Activated CD8-positive, alpha-beta memory T cell treated with anti-CD3 and anti-CD28 coated beads, Interleukin-2, amount 50 U/mL, for 24 hours (primary cell): ENCODE measurements at regions not wholly inside any gene's neighbourhood (a gene's known extent, or its start where the extent isn't known, plus 50 kb on each side); places are given as distances from the start of the nearest gene placed in this dataset.

Experiments used
- DNase-seq: peaks from one replicate; pipeline ENCODE4 v3.0.0-alpha.2; 2020; ENCODE audit errors: extremely low read depth

- DNase-seq = no peak
Observed at GRCh38 chr13:40452038-40452666, 214.3 kb downstream of the FOXO1 start.

- DNase-seq = no peak
Observed at GRCh38 chr13:40452741-40453334, 213.6 kb downstream of the FOXO1 start.

GRCh38 chr13:40453351-40454021 lies 213.0 kb downstream of the FOXO1 start:
- no peak for DNase-seq

GRCh38 chr13:40456397-40456953 lies 210.0 kb downstream of the FOXO1 start:
- no peak for DNase-seq

GRCh38 chr13:40456979-40457553 lies 209.4 kb downstream of the FOXO1 start:
- DNase-seq = no peak

GRCh38 chr13:40457929-40458719 lies 208.3 kb downstream of the FOXO1 start:
- no peak for DNase-seq

GRCh38 chr13:40458720-40458990 lies 207.8 kb downstream of the FOXO1 start:
- no peak for DNase-seq

GRCh38 chr13:40460116-40460515 lies 206.3 kb downstream of the FOXO1 start:
- DNase-seq = no peak

- no peak for DNase-seq
Observed at GRCh38 chr13:40464337-40465014, 202.0 kb downstream of the FOXO1 start.

- no peak for DNase-seq
Observed at GRCh38 chr13:40465015-40465390, 201.4 kb downstream of the FOXO1 start.

GRCh38 chr13:40466272-40466671 lies 200.2 kb downstream of the FOXO1 start:
- DNase-seq = no peak

GRCh38 chr13:40468227-40468838 lies 198.1 kb downstream of the FOXO1 start:
- DNase-seq = no peak

GRCh38 chr13:40469581-40470310 lies 196.7 kb downstream of the FOXO1 start:
- DNase-seq = no peak

- no peak for DNase-seq
Observed at GRCh38 chr13:40470660-40471059, 195.8 kb downstream of the FOXO1 start.

GRCh38 chr13:40471076-40471475 lies 195.4 kb downstream of the FOXO1 start:
- no peak for DNase-seq

- DNase-seq = no peak
Observed at GRCh38 chr13:40471911-40472310, 194.5 kb downstream of the FOXO1 start.

- no peak for DNase-seq
Observed at GRCh38 chr13:40472427-40473220, 193.8 kb downstream of the FOXO1 start.

GRCh38 chr13:40475617-40476016 lies 190.8 kb downstream of the FOXO1 start:
- no peak for DNase-seq

- no peak for DNase-seq
Observed at GRCh38 chr13:40476175-40476958, 190.1 kb downstream of the FOXO1 start.
